ENCODE measurements at regions not wholly inside any gene's neighbourhood (a gene's known extent, or its start where the extent isn't known, plus 50 kb on each side); places are given as distances from the start of the nearest gene placed in this dataset.

GRCh38 chr13:63201493-63201892, 1785.8 kb upstream of the PCDH20 start:
- peaks cover 11% of the 10 kb centered on the region for H3K9me3 Mint-ChIP-seq
- no peaks in the 10 kb centered on the region for H3K27me3 Mint-ChIP-seq (ENCODE audit: insufficient read depth)
- no peaks in the 10 kb centered on the region for H3K4me1 Mint-ChIP-seq (ENCODE audit: low read depth)
- no peak overlapping the region for H3K4me3 Mint-ChIP-seq
- no peak for DNase-seq
- H3K36me3 Mint-ChIP-seq (ENCODE audit: low read depth): no peaks in the 10 kb centered on the region
- no peak for TF ChIP-seq CTCF (IDR thresholded peaks at IDR 0.05)
- H3K27ac Mint-ChIP-seq: no peak overlapping the region

GRCh38 chr13:63199508-63199907, 1783.9 kb upstream of the PCDH20 start:
- Mint-ChIP-seq H3K9me3 (peaks cover 9% of the 10 kb centered on the region), H3K27ac (no peak overlapping the region), H3K27me3 (ENCODE audit: insufficient read depth) (no peaks in the 10 kb centered on the region), H3K4me3 (no peak overlapping the region), H3K36me3 (ENCODE audit: low read depth) (no peaks in the 10 kb centered on the region), H3K4me1 (ENCODE audit: low read depth) (no peaks in the 10 kb centered on the region)
- no peak for TF ChIP-seq CTCF (IDR thresholded peaks at IDR 0.05)
- DNase-seq: no peak

GRCh38 chr13:63198071-63198470, 1782.4 kb upstream of the PCDH20 start:
- no peak for TF ChIP-seq CTCF (IDR thresholded peaks at IDR 0.05)
- no peak overlapping the region for H3K4me3 Mint-ChIP-seq
- no peaks in the 10 kb centered on the region for H3K36me3 Mint-ChIP-seq (ENCODE audit: low read depth)
- no peak overlapping the region for H3K27ac Mint-ChIP-seq
- no peaks in the 10 kb centered on the region for H3K4me1 Mint-ChIP-seq (ENCODE audit: low read depth)
- H3K9me3 Mint-ChIP-seq: peaks cover 4% of the 10 kb centered on the region; the same call in 1 of the 2 replicates
- DNase-seq: no peak
- H3K27me3 Mint-ChIP-seq (ENCODE audit: insufficient read depth): no peaks in the 10 kb centered on the region

GRCh38 chr13:63195726-63196125, 1780.1 kb upstream of the PCDH20 start:
- Mint-ChIP-seq H3K4me1 (ENCODE audit: low read depth) (0 out of 2 replicates have a peak, but pooled peaks cover 5% of the 10 kb centered on the region), H3K36me3 (ENCODE audit: low read depth) (no peaks in the 10 kb centered on the region), H3K4me3 (no peak overlapping the region), H3K27ac (no peak overlapping the region), H3K27me3 (ENCODE audit: insufficient read depth) (no peaks in the 10 kb centered on the region), H3K9me3 (peaks cover 5% of the 10 kb centered on the region; the same call in 1 of the 2 replicates)
- no peak for TF ChIP-seq CTCF (IDR thresholded peaks at IDR 0.05)
- no peak for DNase-seq

- no peak overlapping the region for H3K27ac Mint-ChIP-seq
- no peaks in the 10 kb centered on the region for H3K36me3 Mint-ChIP-seq (ENCODE audit: low read depth)
- H3K9me3 Mint-ChIP-seq: peaks cover 12% of the 10 kb centered on the region
- no peak for DNase-seq
- TF ChIP-seq CTCF (IDR thresholded peaks at IDR 0.05): no peak
- 0 out of 2 replicates have a peak, but pooled peaks cover 2% of the 10 kb centered on the region for H3K27me3 Mint-ChIP-seq (ENCODE audit: insufficient read depth)
- 0 out of 2 replicates have a peak, but pooled peaks cover 8% of the 10 kb centered on the region for H3K4me1 Mint-ChIP-seq (ENCODE audit: low read depth)
- no peak overlapping the region for H3K4me3 Mint-ChIP-seq
Observed at GRCh38 chr13:63190742-63191141, 1775.1 kb upstream of the PCDH20 start.

- peaks cover 12% of the 10 kb centered on the region for H3K9me3 Mint-ChIP-seq
- no peak for DNase-seq
Observed at GRCh38 chr13:63190219-63190618, 1774.6 kb upstream of the PCDH20 start.

More at GRCh38 chr13:63190219-63190618, 1774.6 kb upstream of the PCDH20 start:
- Mint-ChIP-seq H3K27me3 (ENCODE audit: insufficient read depth) (0 out of 2 replicates have a peak, but pooled peaks cover 2% of the 10 kb centered on the region), H3K4me3 (no peak overlapping the region), H3K4me1 (ENCODE audit: low read depth) (0 out of 2 replicates have a peak, but pooled peaks cover 8% of the 10 kb centered on the region), H3K36me3 (ENCODE audit: low read depth) (no peaks in the 10 kb centered on the region), H3K27ac (no peak overlapping the region)
- no peak for TF ChIP-seq CTCF (IDR thresholded peaks at IDR 0.05)
